HPDE6-E6E7 (cell line): ENCODE measurements at regions not wholly inside any gene's neighbourhood (a gene's known extent, or its start where the extent isn't known, plus 50 kb on each side); places are given as distances from the start of the nearest gene placed in this dataset.

ENCODE experiments used
- DNase-seq: peaks from one replicate; pipeline ENCODE4 v3.0.0; 2011; ENCODE audit warnings: missing footprints; ENCODE audit errors: extremely low spot score

GRCh38 chr9:32698706-32699277 lies 63.3 kb upstream of the TAF1L start:
- no peak for DNase-seq

GRCh38 chr9:32701321-32702022 lies 66.0 kb upstream of the TAF1L start:
- DNase-seq = no peak

- no peak for DNase-seq
Measured at GRCh38 chr9:32703635-32704034, 68.2 kb upstream of the TAF1L start.

- DNase-seq = no peak
Measured at GRCh38 chr9:32704343-32704742, 68.9 kb upstream of the TAF1L start.

GRCh38 chr9:32705059-32705458 lies 69.6 kb upstream of the TAF1L start:
- peak; percentile 79 for DNase-seq

- DNase-seq = no peak
Measured at GRCh38 chr9:32706004-32706724, 70.7 kb upstream of the TAF1L start.

- no peak for DNase-seq
Measured at GRCh38 chr9:32706725-32707100, 71.2 kb upstream of the TAF1L start.

GRCh38 chr9:32707326-32707725 lies 71.9 kb upstream of the TAF1L start:
- DNase-seq = no peak

GRCh38 chr9:32708480-32709150 lies 73.1 kb upstream of the TAF1L start:
- no peak for DNase-seq

GRCh38 chr9:32709871-32710270 lies 73.5 kb upstream of the TMEM215 start:
- DNase-seq = no peak

GRCh38 chr9:32716425-32716824 lies 66.9 kb upstream of the TMEM215 start:
- DNase-seq = no peak

GRCh38 chr9:32716955-32717543 lies 66.3 kb upstream of the TMEM215 start:
- DNase-seq = no peak

- DNase-seq = no peak
Measured at GRCh38 chr9:32722704-32723103, 60.6 kb upstream of the TMEM215 start.

GRCh38 chr9:32723789-32724325 lies 59.5 kb upstream of the TMEM215 start:
- DNase-seq = no peak

- DNase-seq = peak; percentile 19
Measured at GRCh38 chr9:32725066-32725860, 58.1 kb upstream of the TMEM215 start.

GRCh38 chr9:32728181-32728580 lies 55.2 kb upstream of the TMEM215 start:
- no peak for DNase-seq
